Sigmoid colon (tissue), 6 donors: ENCODE measurements at regions not wholly inside any gene's neighbourhood (a gene's known extent, or its start where the extent isn't known, plus 50 kb on each side); places are given as distances from the start of the nearest gene placed in this dataset.

Experiments used
- DNase-seq: peaks from one replicate; pipeline ENCODE4 v3.0.0-alpha.2; 2019
- H3K27ac ChIP-seq, 4 donors: fragments of 200-600 bp; sonication (generic); one replicate each; pipeline ENCODE4 v1.5.1; 2016 to 2019; ENCODE audit warnings: mild to moderate bottlenecking in 1 of 4
- H3K27me3 ChIP-seq, 3 donors: fragments of 200-600 bp; sonication (generic); one replicate each; pipeline ENCODE4 v1.5.1; 2019; ENCODE audit warnings: mild to moderate bottlenecking in 1 of 3
- H3K36me3 ChIP-seq, 4 donors: fragments of 200-600 bp; sonication (generic); one replicate each; pipeline ENCODE4 v1.5.1; 2016 to 2019
- H3K4me1 ChIP-seq, 4 donors: fragments of 200-600 bp; sonication (generic); one replicate each; pipeline ENCODE4 v1.5.1; 2017 to 2019
- H3K4me3 ChIP-seq, 4 donors: fragments of 200-600 bp; sonication (generic); one replicate each; pipeline ENCODE4 v1.5.1; 2017 to 2019; ENCODE audit warnings: mild to moderate bottlenecking in 2 of 4, moderate library complexity in 1 of 4
- H3K9me3 ChIP-seq, 4 donors: fragments of 200-600 bp in 3 of 4; sonication (generic) in 3 of 4; one replicate each; pipeline versions ENCODE4 v1.5.1 to v1.6.1; 2013 to 2019
- CTCF ChIP-seq, 4 experiments: fragments of 450-650 bp in 3 of 4; fragments of 200-600 bp in 1 of 4; IDR thresholded peaks; one replicate each; pipeline ENCODE4 v1.5.1; 2016 to 2019; ENCODE audit warnings: antibody characterized with exemption in 4 of 4, mild to moderate bottlenecking in 3 of 4, moderate library complexity in 2 of 4
- EP300 ChIP-seq, 4 donors: sonication (generic); formaldehyde crosslinking; IDR thresholded peaks; one replicate each; pipeline ENCODE4 v1.6.1; 2017; ENCODE audit warnings: antibody characterized with exemption in 4 of 4
- POLR2A ChIP-seq, 2 donors: fragments of 450-650 bp; IDR thresholded peaks; one replicate each; pipeline ENCODE4 v1.6.1; 2016; ENCODE audit warnings: antibody characterized with exemption in 2 of 2, mild to moderate bottlenecking in 2 of 2, moderate library complexity in 2 of 2
- POLR2AphosphoS5 ChIP-seq, 4 donors: sonication (generic); formaldehyde crosslinking; IDR thresholded peaks; one replicate each; pipeline ENCODE4 v1.6.1; 2017; ENCODE audit warnings: antibody characterized with exemption in 4 of 4
- WGBS, 2 donors: extraction: QIAGEN DNeasy Blood & Tissue Kit; methylation state at CpG; one replicate each; pipeline ENCODE4 v1.1.7; 2013; 5-methylcytosine and 5-hydroxymethylcytosine counted together
- intact Hi-C: fragments of 100-400 bp; cut with DNase I; formaldehyde crosslinking; loops from one replicate; pipeline ENCODE4 v1.15.1; 2023
- donor health status: healthy with polysubstance abuse.
- donor health status: healthy.

- TF ChIP-seq POLR2AphosphoS5 (IDR thresholded peaks at IDR 0.05): no peak
- no peak for TF ChIP-seq EP300 (IDR thresholded peaks at IDR 0.05)
- no peak for TF ChIP-seq POLR2A (IDR thresholded peaks at IDR 0.05)
- TF ChIP-seq CTCF (IDR thresholded peaks at IDR 0.05): no peak
- no peak overlapping the region for H3K4me3 ChIP-seq
- WGBS, 2 donors: 85 to 87% methylated on average over 1 of the region's 1 CpG
- H3K4me1 ChIP-seq: no peaks in the 10 kb centered on the region
- no peaks in the 10 kb centered on the region for H3K36me3 ChIP-seq
- intact Hi-C loops: no loop called here
- H3K27ac ChIP-seq: no peak overlapping the region
- H3K27me3 ChIP-seq: no peaks in the 10 kb centered on the region
- H3K9me3 ChIP-seq: no peaks in the 10 kb centered on the region
- DNase-seq: no peak
Measured at GRCh38 chr2:125553768-125554167, 1102.2 kb upstream of the GYPC start.

DNA sequence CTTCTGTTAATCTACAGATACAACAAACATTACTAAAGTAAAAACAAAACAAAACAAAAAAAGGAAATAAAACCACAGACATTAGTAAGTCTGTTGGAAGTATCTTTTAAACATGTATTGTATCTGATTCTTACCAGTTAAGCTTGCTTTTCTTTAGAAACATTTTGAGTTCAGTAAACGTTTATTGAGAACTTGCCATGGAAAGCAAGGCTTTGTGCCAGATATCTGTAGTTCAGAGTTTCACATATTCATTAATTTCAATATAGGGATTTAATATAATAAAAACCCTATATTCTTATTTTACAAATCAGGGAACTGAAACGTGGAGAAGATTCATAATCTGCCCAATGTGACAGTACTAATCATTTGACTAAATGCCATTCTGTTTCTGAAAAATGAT, 1101.0 kb upstream of the GYPC start:
- Histone ChIP-seq H3K27ac (no peak overlapping the region), H3K36me3 (no peaks in the 10 kb centered on the region), H3K27me3 (no peaks in the 10 kb centered on the region), H3K9me3 (no peaks in the 10 kb centered on the region), H3K4me1 (no peaks in the 10 kb centered on the region), H3K4me3 (no peak overlapping the region)
- DNase-seq: no peak
- WGBS, 2 donors: 76 to 82% methylated on average over 2 of the region's 2 CpGs
- TF ChIP-seq POLR2A (IDR thresholded peaks at IDR 0.05) (no peak), EP300 (IDR thresholded peaks at IDR 0.05) (no peak), POLR2AphosphoS5 (IDR thresholded peaks at IDR 0.05) (no peak), CTCF (IDR thresholded peaks at IDR 0.05) (no peak)
- intact Hi-C loops: no loop called here

DNA sequence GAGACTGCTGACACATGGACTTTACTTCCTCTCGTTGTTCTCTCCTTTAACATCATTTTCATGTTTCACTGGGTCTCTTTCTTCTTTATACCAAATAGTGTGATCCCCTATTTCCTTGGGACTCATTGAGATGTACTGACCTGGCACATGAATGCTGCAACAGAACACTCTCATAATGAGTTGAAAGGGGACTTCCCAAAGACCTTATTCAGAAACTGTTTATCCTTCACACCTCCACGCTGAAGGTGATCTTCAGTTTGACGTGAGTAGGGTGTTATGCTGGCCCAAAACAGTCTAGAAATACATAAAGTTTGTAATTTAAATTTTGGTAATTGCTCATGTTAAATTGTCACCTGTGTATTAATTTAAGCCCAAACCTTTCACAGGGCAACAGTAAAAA, 1096.8 kb upstream of the GYPC start:
- DNase-seq: no peak
- Histone ChIP-seq H3K27me3 (no peaks in the 10 kb centered on the region), H3K9me3 (no peaks in the 10 kb centered on the region), H3K27ac (no peak overlapping the region), H3K36me3 (no peaks in the 10 kb centered on the region), H3K4me1 (no peaks in the 10 kb centered on the region), H3K4me3 (no peak overlapping the region)
- TF ChIP-seq POLR2A (IDR thresholded peaks at IDR 0.05): no peak
- no peak for TF ChIP-seq EP300 (IDR thresholded peaks at IDR 0.05)
- no peak for TF ChIP-seq CTCF (IDR thresholded peaks at IDR 0.05)
- TF ChIP-seq POLR2AphosphoS5 (IDR thresholded peaks at IDR 0.05): no peak
- intact Hi-C loops: no loop called here
- WGBS, 2 donors: 80 to 86% methylated on average over 3 of the region's 3 CpGs

- no peak for DNase-seq
- Histone ChIP-seq H3K27ac (no peak overlapping the region), H3K36me3 (no peaks in the 10 kb centered on the region), H3K9me3 (no peaks in the 10 kb centered on the region), H3K4me3 (no peak overlapping the region), H3K27me3 (no peaks in the 10 kb centered on the region), H3K4me1 (no peaks in the 10 kb centered on the region)
- TF ChIP-seq CTCF (IDR thresholded peaks at IDR 0.05) (no peak), POLR2A (IDR thresholded peaks at IDR 0.05) (no peak), POLR2AphosphoS5 (IDR thresholded peaks at IDR 0.05) (no peak), EP300 (IDR thresholded peaks at IDR 0.05) (no peak)
- intact Hi-C loops: no loop called here
- 20 to 69% methylated on average over 1 of the region's 1 CpG for WGBS, 2 donors
Measured at GRCh38 chr2:125560855-125561254, 1095.1 kb upstream of the GYPC start.

- H3K4me1 ChIP-seq: no peaks in the 10 kb centered on the region
- intact Hi-C loops: no loop called here
- H3K27ac ChIP-seq: no peak overlapping the region
- no peak for TF ChIP-seq POLR2A (IDR thresholded peaks at IDR 0.05)
- TF ChIP-seq CTCF (IDR thresholded peaks at IDR 0.05): no peak
- no peak for TF ChIP-seq EP300 (IDR thresholded peaks at IDR 0.05)
- no peak for TF ChIP-seq POLR2AphosphoS5 (IDR thresholded peaks at IDR 0.05)
- H3K36me3 ChIP-seq: no peaks in the 10 kb centered on the region
- no peaks in the 10 kb centered on the region for H3K9me3 ChIP-seq
- H3K4me3 ChIP-seq: no peak overlapping the region
- DNase-seq: no peak
- no peaks in the 10 kb centered on the region for H3K27me3 ChIP-seq
- WGBS, 2 donors: 7 to 46% methylated on average over 3 of the region's 3 CpGs
Measured at GRCh38 chr2:125561302-125561701, 1094.7 kb upstream of the GYPC start.
